ENCODE measurements at regions not wholly inside any gene's neighbourhood (a gene's known extent, or its start where the extent isn't known, plus 50 kb on each side); places are given as distances from the start of the nearest gene placed in this dataset.
A peak's percentile ranks its signal among the peaks of the same experiment; 100 is the strongest.

GRCh38 chr1:48052923-48053291 lies 55.7 kb upstream of the TRABD2B start:
- Histone ChIP-seq H3K4me1 (peaks cover 8 to 12% (median 8%) of the 10 kb centered on the region in 4 donors), H3K27me3 (no peaks in the 10 kb centered on the region), H3K9me3 (no peaks in the 10 kb centered on the region), H3K36me3 (no peaks in the 10 kb centered on the region), H3K27ac (no peak overlapping the region), H3K4me3 (no peak overlapping the region)
- ATAC-seq (ENCODE audit: low FRiP score in 2 of 2) (no peak), DNase-seq (no peak)
- WGBS, 2 donors, result 77 to 89% methylated on average over 1 of the region's 1 CpG
- TF ChIP-seq POLR2AphosphoS5 (IDR thresholded peaks at IDR 0.05) (no peak), POLR2A (IDR thresholded peaks at IDR 0.05) (no peak), EP300 (IDR thresholded peaks at IDR 0.05) (no peak)

- no peak for TF ChIP-seq POLR2A (IDR thresholded peaks at IDR 0.05)
- H3K4me1 ChIP-seq, result peaks cover 8 to 12% (median 8%) of the 10 kb centered on the region in 4 donors
- no peaks in the 10 kb centered on the region for H3K9me3 ChIP-seq
- H3K4me3 ChIP-seq, result no peak overlapping the region
- H3K36me3 ChIP-seq, result no peaks in the 10 kb centered on the region
- ATAC-seq (ENCODE audit: low FRiP score in 2 of 2) (no peak), DNase-seq (no peak)
- no peaks in the 10 kb centered on the region for H3K27me3 ChIP-seq
- WGBS, 2 donors, result 75 to 77% methylated on average over 5 of the region's 5 CpGs
- no peak overlapping the region for H3K27ac ChIP-seq
Measured at GRCh38 chr1:48051466-48052126, 54.4 kb upstream of the TRABD2B start.

GRCh38 chr1:48049823-48050535 lies 52.8 kb upstream of the TRABD2B start:
- Histone ChIP-seq H3K27ac (no peak overlapping the region), H3K36me3 (no peaks in the 10 kb centered on the region), H3K4me3 (no peak overlapping the region), H3K27me3 (no peaks in the 10 kb centered on the region), H3K4me1 (peaks cover 8 to 12% (median 8%) of the 10 kb centered on the region in 4 donors), H3K9me3 (no peaks in the 10 kb centered on the region)
- no peak for TF ChIP-seq CTCF (IDR thresholded peaks at IDR 0.05)
- TF ChIP-seq POLR2A (IDR thresholded peaks at IDR 0.05), result no peak
- 78 to 83% methylated on average over 8 of the region's 8 CpGs for WGBS, 2 donors
- DNase-seq (no peak), ATAC-seq (ENCODE audit: low FRiP score in 2 of 2) (no peak)

- no peaks in the 10 kb centered on the region for H3K27me3 ChIP-seq
- 40 to 66% methylated on average over 7 of the region's 7 CpGs for WGBS, 2 donors
- peaks cover 8 to 12% (median 8%) of the 10 kb centered on the region in 4 donors for H3K4me1 ChIP-seq
- ATAC-seq (ENCODE audit: low FRiP score in 2 of 2) (peak in 1 of 2 donors; percentile 42), DNase-seq (peak in 1 of 2 donors; percentile 46)
- no peak overlapping the region for H3K4me3 ChIP-seq
- no peak overlapping the region for H3K27ac ChIP-seq
- H3K9me3 ChIP-seq, result no peaks in the 10 kb centered on the region
- TF ChIP-seq POLR2A (IDR thresholded peaks at IDR 0.05) (no peak), POLR2AphosphoS5 (IDR thresholded peaks at IDR 0.05) (no peak), CTCF (IDR thresholded peaks at IDR 0.05) (no peak), EP300 (IDR thresholded peaks at IDR 0.05) (no peak)
- H3K36me3 ChIP-seq, result no peaks in the 10 kb centered on the region
Measured at GRCh38 chr1:48048980-48049379, 51.8 kb upstream of the TRABD2B start.

GRCh38 chr1:48048064-48048463 lies 50.9 kb upstream of the TRABD2B start:
- H3K4me1 ChIP-seq, result peaks cover 7 to 8% (median 8%) of the 10 kb centered on the region in 4 donors
- ATAC-seq (ENCODE audit: low FRiP score in 2 of 2) (peak in 1 of 2 donors; percentile 82), DNase-seq (no peak)
- 82 to 83% methylated on average over 4 of the region's 4 CpGs for WGBS, 2 donors
- no peak overlapping the region for H3K4me3 ChIP-seq
- TF ChIP-seq POLR2AphosphoS5 (IDR thresholded peaks at IDR 0.05) (no peak), CTCF (IDR thresholded peaks at IDR 0.05) (no peak), POLR2A (IDR thresholded peaks at IDR 0.05) (no peak), EP300 (IDR thresholded peaks at IDR 0.05) (no peak)
- H3K9me3 ChIP-seq, result no peaks in the 10 kb centered on the region
- no peaks in the 10 kb centered on the region for H3K27me3 ChIP-seq
- H3K36me3 ChIP-seq, result no peaks in the 10 kb centered on the region
- H3K27ac ChIP-seq, result no peak overlapping the region

Measured in upper lobe of left lung (tissue), 6 donors.